ENCODE measurements at regions not wholly inside any gene's neighbourhood (a gene's known extent, or its start where the extent isn't known, plus 50 kb on each side); places are given as distances from the start of the nearest gene placed in this dataset.

DNA sequence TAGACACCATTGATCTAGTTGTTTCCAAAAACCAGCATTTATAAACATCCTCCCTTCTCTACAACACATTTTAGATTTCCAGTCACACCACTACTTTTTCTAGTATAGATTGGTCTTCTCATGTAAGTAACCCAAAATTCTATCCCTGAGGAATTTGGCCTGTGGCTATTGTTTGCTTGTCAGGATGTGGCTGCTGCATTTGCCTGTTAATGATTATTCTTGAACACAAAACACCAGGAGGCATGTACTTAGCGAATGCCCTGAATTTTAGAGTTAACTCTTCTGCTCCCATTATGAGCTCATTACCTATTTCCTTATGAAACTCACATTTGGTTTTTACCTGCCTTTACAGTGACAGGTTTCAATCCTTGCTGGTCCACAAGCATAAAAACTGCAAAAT is 102.0 kb upstream of the FSTL5 start:
- Histone ChIP-seq H3K36me3 (ENCODE audit: control insufficient read depth, insufficient read depth, low read length) (no peaks in the 10 kb centered on the region), H3K4me3 (ENCODE audit: low read depth, low read length) (no peak overlapping the region), H3K27me3 (ENCODE audit: control insufficient read depth, insufficient read depth, low read length) (no peaks in the 10 kb centered on the region)
- TF ChIP-seq, protein P1, sequence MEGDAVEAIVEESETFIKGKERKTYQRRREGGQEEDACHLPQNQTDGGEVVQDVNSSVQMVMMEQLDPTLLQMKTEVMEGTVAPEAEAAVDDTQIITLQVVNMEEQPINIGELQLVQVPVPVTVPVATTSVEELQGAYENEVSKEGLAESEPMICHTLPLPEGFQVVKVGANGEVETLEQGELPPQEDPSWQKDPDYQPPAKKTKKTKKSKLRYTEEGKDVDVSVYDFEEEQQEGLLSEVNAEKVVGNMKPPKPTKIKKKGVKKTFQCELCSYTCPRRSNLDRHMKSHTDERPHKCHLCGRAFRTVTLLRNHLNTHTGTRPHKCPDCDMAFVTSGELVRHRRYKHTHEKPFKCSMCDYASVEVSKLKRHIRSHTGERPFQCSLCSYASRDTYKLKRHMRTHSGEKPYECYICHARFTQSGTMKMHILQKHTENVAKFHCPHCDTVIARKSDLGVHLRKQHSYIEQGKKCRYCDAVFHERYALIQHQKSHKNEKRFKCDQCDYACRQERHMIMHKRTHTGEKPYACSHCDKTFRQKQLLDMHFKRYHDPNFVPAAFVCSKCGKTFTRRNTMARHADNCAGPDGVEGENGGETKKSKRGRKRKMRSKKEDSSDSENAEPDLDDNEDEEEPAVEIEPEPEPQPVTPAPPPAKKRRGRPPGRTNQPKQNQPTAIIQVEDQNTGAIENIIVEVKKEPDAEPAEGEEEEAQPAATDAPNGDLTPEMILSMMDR (IDR thresholded peaks at IDR 0.05; ENCODE audit: insufficient read depth, low read length, severe bottlenecking): no peak
- DNase-seq (ENCODE audit: low read depth) (no peak), FAIRE-seq (no peak)

DNA sequence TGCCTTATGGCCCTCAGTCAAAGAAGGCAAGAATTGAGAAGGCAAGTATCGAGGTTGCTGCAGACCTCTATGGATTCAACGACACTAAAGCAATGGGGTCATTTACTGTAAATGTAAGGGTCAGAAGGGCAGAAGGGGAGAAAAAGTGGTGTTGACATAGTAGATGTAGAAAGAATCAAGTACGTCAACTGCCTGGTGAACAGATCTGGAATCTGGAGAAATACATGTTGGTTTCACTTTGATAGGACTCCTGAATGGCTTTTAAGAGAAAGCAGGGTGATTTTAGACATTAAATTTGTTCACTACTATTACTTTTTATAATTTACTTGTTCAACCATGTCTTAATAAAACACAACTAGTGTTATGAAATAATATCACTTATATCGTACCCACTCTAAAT is 81.3 kb upstream of the FSTL5 start:
- FAIRE-seq (no peak), DNase-seq (ENCODE audit: low read depth) (no peak)
- no peak overlapping the region for H3K4me3 ChIP-seq (ENCODE audit: low read depth, low read length)

DNA sequence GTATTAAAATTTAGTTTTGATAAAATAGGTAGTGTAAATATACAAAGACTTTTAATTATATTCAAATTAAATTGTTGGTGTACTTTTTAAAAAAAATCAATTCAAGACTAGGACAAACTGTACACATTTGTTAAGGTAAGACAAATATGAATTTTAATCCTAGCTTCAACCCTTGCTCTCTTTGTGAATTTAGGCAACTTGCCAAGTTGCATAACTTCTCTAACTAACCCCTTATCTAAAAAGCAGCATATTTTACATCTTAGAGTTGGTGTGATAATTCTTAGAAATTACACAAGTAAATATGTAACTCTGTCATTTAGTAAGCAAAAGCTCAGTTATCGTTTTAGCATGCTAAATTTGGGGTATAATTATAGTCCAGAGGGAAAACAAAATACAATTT is 78.1 kb upstream of the FSTL5 start:
- Histone ChIP-seq H3K27me3 (ENCODE audit: control insufficient read depth, insufficient read depth, low read length) (no peaks in the 10 kb centered on the region), H3K36me3 (ENCODE audit: control insufficient read depth, insufficient read depth, low read length) (no peaks in the 10 kb centered on the region), H3K4me3 (ENCODE audit: low read depth, low read length) (no peak overlapping the region)
- DNase-seq (ENCODE audit: low read depth) (no peak), FAIRE-seq (no peak)
- TF ChIP-seq, protein P1 (IDR thresholded peaks at IDR 0.05; ENCODE audit: insufficient read depth, low read length, severe bottlenecking): no peak

More for the DNA sequence above, 81.3 kb upstream of the FSTL5 start:
- TF ChIP-seq, protein P1 (IDR thresholded peaks at IDR 0.05; ENCODE audit: insufficient read depth, low read length, severe bottlenecking): no peak
- H3K36me3 ChIP-seq (ENCODE audit: control insufficient read depth, insufficient read depth, low read length): no peaks in the 10 kb centered on the region
- no peaks in the 10 kb centered on the region for H3K27me3 ChIP-seq (ENCODE audit: control insufficient read depth, insufficient read depth, low read length)

DNA sequence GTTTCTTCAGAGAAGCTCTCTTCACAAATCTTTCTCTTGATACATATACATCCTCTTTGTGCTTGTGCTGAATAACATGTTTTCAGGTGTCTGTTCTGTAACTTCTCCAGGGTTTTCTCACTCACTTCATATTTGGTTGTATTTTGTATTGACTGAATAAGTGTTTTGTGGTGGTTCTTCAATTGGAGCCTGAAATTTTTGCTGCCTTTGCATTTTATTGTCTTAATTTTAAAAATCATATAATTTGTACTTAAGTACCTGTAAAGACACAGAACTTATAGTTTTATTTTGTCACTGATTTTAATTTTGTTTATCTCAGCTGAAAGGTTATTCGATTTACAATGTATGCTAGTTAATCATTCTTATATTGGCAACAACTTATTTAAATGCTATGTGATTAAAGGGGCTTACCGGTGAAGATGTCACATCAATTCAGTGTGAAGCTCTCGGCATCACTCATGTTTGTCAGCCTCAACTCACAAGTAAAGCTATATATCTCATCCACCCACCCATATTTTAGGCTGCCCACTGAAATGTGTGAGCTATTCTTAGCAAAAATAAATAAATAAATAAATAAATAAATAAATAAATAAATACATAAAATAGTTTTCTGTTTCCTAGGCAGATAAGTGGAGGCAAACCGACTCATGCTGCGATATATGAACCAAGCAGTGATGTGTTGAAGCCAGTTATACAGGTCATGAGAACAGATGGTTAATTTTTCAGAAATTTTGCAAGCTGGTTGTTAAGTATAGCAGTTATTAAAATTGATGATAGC is 76.4 kb upstream of the FSTL5 start:
- FAIRE-seq (no peak), DNase-seq (ENCODE audit: low read depth) (no peak)
- Histone ChIP-seq H3K4me3 (ENCODE audit: low read depth, low read length) (no peak overlapping the region), H3K27me3 (ENCODE audit: control insufficient read depth, insufficient read depth, low read length) (no peaks in the 10 kb centered on the region), H3K36me3 (ENCODE audit: control insufficient read depth, insufficient read depth, low read length) (no peaks in the 10 kb centered on the region)
- TF ChIP-seq, protein P1 (IDR thresholded peaks at IDR 0.05; ENCODE audit: insufficient read depth, low read length, severe bottlenecking): no peak

DNA sequence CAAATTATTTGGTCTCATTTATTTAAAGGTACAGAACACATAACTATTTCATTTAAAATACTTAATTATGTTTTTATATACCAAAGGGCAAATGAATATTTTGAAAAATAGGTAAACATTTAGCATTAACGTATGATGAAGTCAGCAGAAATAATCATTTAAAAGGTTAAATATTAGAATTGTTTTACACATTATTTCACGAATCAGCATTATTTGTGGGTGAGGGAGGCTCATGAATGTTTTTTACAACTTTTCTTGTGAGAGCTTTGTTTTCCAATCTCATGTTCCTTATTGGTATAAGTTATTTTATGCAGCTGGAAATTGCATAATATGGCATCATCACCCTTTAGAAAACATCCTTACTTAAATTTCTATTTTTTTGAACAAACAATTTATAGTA is 73.9 kb upstream of the FSTL5 start:
- H3K27me3 ChIP-seq (ENCODE audit: control insufficient read depth, insufficient read depth, low read length): no peaks in the 10 kb centered on the region
- DNase-seq (ENCODE audit: low read depth) (no peak), FAIRE-seq (no peak)
- H3K4me3 ChIP-seq (ENCODE audit: low read depth, low read length): no peak overlapping the region
- H3K36me3 ChIP-seq (ENCODE audit: control insufficient read depth, insufficient read depth, low read length): no peaks in the 10 kb centered on the region
- TF ChIP-seq, protein P1 (IDR thresholded peaks at IDR 0.05; ENCODE audit: insufficient read depth, low read length, severe bottlenecking): no peak

DNA sequence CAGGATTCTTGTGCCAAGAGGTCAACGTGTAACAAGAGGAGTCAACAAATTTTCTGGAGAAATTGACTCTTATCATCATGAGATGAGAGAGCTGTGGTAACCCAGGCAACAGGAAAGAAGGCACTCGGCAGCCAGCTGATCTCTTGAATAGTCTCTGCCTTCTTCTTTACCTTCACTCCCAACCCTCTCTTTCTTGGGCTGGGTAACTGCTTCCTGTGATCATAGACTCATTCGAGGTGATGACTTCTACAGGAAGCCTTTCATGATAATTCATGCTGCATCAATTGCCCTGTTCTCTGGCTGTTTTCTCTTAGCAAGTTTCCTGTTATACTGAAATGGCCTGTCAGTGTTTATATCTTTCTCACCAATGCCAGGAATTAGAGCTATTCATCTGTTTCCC is 70.8 kb upstream of the FSTL5 start:
- FAIRE-seq (no peak), DNase-seq (ENCODE audit: low read depth) (no peak)
- TF ChIP-seq, protein P1 (IDR thresholded peaks at IDR 0.05; ENCODE audit: insufficient read depth, low read length, severe bottlenecking): no peak
- no peaks in the 10 kb centered on the region for H3K27me3 ChIP-seq (ENCODE audit: control insufficient read depth, insufficient read depth, low read length)
- no peak overlapping the region for H3K4me3 ChIP-seq (ENCODE audit: low read depth, low read length)
- H3K36me3 ChIP-seq (ENCODE audit: control insufficient read depth, insufficient read depth, low read length): no peaks in the 10 kb centered on the region

Measured in bronchial epithelial cell (primary cell).